ENCODE measurements at regions not wholly inside any gene's neighbourhood (a gene's known extent, or its start where the extent isn't known, plus 50 kb on each side); places are given as distances from the start of the nearest gene placed in this dataset.

DNA sequence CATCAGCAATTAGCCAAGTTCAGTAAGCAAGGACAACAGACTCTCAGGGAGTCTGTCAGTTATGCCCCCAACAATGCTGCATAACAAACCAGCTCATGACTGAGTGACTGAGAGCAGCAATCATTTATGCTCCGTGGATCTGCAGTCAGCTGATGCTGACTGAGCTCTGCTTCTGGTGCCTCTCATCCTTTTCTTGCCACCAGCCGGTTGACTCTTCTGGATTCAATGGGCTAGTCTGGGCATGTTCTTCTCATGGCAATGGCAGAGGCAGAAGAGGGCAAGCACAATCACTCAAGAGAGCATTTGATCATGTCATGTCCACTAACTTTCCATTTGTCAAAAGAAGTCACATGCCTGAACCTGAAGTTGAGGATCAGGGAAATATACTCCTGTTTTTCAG is 157.0 kb upstream of the NTRK2 start:
- TF ChIP-seq POLR2AphosphoS5 (IDR thresholded peaks at IDR 0.05): no peak
- TF ChIP-seq, protein P1, sequence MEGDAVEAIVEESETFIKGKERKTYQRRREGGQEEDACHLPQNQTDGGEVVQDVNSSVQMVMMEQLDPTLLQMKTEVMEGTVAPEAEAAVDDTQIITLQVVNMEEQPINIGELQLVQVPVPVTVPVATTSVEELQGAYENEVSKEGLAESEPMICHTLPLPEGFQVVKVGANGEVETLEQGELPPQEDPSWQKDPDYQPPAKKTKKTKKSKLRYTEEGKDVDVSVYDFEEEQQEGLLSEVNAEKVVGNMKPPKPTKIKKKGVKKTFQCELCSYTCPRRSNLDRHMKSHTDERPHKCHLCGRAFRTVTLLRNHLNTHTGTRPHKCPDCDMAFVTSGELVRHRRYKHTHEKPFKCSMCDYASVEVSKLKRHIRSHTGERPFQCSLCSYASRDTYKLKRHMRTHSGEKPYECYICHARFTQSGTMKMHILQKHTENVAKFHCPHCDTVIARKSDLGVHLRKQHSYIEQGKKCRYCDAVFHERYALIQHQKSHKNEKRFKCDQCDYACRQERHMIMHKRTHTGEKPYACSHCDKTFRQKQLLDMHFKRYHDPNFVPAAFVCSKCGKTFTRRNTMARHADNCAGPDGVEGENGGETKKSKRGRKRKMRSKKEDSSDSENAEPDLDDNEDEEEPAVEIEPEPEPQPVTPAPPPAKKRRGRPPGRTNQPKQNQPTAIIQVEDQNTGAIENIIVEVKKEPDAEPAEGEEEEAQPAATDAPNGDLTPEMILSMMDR (IDR thresholded peaks at IDR 0.05): no peak
- no peak for TF ChIP-seq POLR2A (IDR thresholded peaks at IDR 0.05; ENCODE audit: low read depth)

Measured in esophagus muscularis mucosa (tissue), 3 donors.